ENCODE measurements at regions not wholly inside any gene's neighbourhood (a gene's known extent, or its start where the extent isn't known, plus 50 kb on each side); places are given as distances from the start of the nearest gene placed in this dataset.
"Not testable (repeated sequence)": the region's sequence is repeated elsewhere in the genome, so short reads cannot be mapped to it uniquely, and the experiment has no call there.

DNA sequence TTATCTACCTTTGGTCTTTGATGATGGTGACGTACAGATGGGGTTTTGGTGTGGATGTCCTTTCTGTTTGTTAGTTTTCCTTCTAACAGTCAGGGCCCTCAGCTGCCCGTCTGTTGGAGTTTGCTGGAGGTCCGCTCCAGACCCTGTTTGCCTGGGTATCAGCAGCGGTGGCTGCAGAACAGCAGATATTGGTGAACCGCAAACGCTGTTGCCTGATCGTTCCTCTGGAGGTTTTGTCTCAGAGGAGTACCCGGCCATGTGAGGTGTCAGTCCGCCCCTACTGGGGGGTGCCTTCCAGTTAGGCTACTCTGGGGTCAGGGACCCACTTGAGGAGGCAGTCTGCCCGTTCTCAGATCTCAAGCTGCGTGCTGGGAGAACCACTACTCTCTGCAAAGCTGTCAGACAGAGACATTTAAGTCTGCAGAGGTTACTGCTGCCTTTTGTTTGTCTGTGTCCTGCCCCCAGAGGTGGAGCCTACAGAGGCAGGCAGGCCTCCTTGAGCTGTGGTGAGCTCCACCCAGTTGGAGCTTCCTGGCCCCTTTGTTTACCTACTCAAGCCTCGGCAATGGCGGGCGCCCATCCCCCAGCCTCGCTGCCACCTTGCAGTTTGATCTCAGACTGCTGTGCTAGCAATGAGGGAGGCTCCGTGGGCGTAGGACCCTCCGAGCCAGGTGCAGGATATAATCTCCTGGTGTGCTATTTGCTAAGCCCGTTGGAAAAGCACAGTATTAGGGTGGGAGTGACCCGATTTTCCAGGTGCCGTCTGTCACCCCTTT is 68.5 kb upstream of the ECI2 start:
- TF ChIP-seq, protein P1, sequence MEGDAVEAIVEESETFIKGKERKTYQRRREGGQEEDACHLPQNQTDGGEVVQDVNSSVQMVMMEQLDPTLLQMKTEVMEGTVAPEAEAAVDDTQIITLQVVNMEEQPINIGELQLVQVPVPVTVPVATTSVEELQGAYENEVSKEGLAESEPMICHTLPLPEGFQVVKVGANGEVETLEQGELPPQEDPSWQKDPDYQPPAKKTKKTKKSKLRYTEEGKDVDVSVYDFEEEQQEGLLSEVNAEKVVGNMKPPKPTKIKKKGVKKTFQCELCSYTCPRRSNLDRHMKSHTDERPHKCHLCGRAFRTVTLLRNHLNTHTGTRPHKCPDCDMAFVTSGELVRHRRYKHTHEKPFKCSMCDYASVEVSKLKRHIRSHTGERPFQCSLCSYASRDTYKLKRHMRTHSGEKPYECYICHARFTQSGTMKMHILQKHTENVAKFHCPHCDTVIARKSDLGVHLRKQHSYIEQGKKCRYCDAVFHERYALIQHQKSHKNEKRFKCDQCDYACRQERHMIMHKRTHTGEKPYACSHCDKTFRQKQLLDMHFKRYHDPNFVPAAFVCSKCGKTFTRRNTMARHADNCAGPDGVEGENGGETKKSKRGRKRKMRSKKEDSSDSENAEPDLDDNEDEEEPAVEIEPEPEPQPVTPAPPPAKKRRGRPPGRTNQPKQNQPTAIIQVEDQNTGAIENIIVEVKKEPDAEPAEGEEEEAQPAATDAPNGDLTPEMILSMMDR (IDR thresholded peaks at IDR 0.05) = not testable (repeated sequence)
- not testable (repeated sequence) for TF ChIP-seq POLR2A (IDR thresholded peaks at IDR 0.05); EP300 (IDR thresholded peaks at IDR 0.05; ENCODE audit: low read depth); POLR2AphosphoS5 (IDR thresholded peaks at IDR 0.05)

Data from transverse colon (tissue), 4 donors.